LNCaP clone FGC (cell line): ENCODE measurements at regions not wholly inside any gene's neighbourhood (a gene's known extent, or its start where the extent isn't known, plus 50 kb on each side); places are given as distances from the start of the nearest gene placed in this dataset.

ENCODE experiments used
- DNase-seq: peaks from one replicate; pipeline ENCODE4 v3.0.0-alpha.2; 2011; ENCODE audit warnings: low read depth
- H3K4me3 ChIP-seq: 2 replicates; pipeline ENCODE4 v1.5.1; 2011; ENCODE audit warnings: mild to moderate bottlenecking, low read depth, low read length, control low read depth
- TF ChIP-seq, protein P1 (sequence below): IDR thresholded peaks from 2 replicates; pipeline ENCODE4 v1.5.1; 2012; ENCODE audit warnings: mild to moderate bottlenecking; ENCODE audit not compliant: control insufficient read depth, insufficient read depth; ENCODE audit errors: extremely low read depth

GRCh38 chr10:130387936-130388580 lies 251.9 kb downstream of the GLRX3 start:
- no peak for DNase-seq
- TF ChIP-seq, protein P1, sequence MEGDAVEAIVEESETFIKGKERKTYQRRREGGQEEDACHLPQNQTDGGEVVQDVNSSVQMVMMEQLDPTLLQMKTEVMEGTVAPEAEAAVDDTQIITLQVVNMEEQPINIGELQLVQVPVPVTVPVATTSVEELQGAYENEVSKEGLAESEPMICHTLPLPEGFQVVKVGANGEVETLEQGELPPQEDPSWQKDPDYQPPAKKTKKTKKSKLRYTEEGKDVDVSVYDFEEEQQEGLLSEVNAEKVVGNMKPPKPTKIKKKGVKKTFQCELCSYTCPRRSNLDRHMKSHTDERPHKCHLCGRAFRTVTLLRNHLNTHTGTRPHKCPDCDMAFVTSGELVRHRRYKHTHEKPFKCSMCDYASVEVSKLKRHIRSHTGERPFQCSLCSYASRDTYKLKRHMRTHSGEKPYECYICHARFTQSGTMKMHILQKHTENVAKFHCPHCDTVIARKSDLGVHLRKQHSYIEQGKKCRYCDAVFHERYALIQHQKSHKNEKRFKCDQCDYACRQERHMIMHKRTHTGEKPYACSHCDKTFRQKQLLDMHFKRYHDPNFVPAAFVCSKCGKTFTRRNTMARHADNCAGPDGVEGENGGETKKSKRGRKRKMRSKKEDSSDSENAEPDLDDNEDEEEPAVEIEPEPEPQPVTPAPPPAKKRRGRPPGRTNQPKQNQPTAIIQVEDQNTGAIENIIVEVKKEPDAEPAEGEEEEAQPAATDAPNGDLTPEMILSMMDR: no peak
- no peak overlapping the region for H3K4me3 ChIP-seq

- no peak for DNase-seq
- TF ChIP-seq, protein P1: no peak
- H3K4me3 ChIP-seq: no peak overlapping the region
These were observed 252.6 kb downstream of the GLRX3 start for GRCh38 chr10:130388746-130389145.

GRCh38 chr10:130389906-130390305 lies 253.7 kb downstream of the GLRX3 start:
- DNase-seq: no peak
- TF ChIP-seq, protein P1: no peak
- H3K4me3 ChIP-seq: no peak overlapping the region

DNA sequence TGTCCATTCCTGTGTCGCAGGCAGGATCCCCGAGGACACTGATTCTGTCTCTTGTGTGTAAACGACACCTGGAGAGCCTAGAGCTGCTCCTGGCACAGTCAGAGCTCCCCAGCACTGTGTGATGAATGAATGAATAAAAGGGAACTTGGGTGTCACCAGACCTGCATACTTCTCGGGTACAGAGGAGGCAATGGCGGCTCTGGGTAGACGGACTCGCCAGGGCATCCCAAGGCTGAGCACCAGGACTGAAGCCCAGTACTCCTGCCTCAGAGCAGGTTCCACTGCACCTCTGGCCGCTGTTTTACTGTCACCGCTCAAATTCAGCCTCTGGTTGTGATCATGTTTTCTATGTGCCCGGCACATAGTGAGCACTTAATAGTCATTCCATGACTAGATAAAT lies 255.8 kb downstream of the GLRX3 start:
- no peak overlapping the region for H3K4me3 ChIP-seq
- no peak for DNase-seq
- TF ChIP-seq, protein P1: no peak

- no peak for DNase-seq
- TF ChIP-seq, protein P1: no peak
- no peak overlapping the region for H3K4me3 ChIP-seq
These were observed 257.2 kb downstream of the GLRX3 start for GRCh38 chr10:130393342-130393741.

GRCh38 chr10:130394832-130395231 lies 258.6 kb downstream of the GLRX3 start:
- no peak for DNase-seq
- no peak overlapping the region for H3K4me3 ChIP-seq
- TF ChIP-seq, protein P1: no peak
